ENCODE measurements at regions not wholly inside any gene's neighbourhood (a gene's known extent, or its start where the extent isn't known, plus 50 kb on each side); places are given as distances from the start of the nearest gene placed in this dataset.
A peak's percentile ranks its signal among the peaks of the same experiment; 100 is the strongest.

- H3K4me1 Mint-ChIP-seq = peaks cover 49% of the 10 kb centered on the region
- H3K9me3 Mint-ChIP-seq = no peaks in the 10 kb centered on the region
- DNase-seq (ENCODE audit: low spot score in 2 of 2) = no peak
- peak overlapping the region; percentile 59 for H3K4me3 Mint-ChIP-seq
- ATAC-seq = peak; percentile 14
- H3K27ac Mint-ChIP-seq = peak overlapping the region; percentile 88
- H3K36me3 Mint-ChIP-seq = peaks cover 5% of the 10 kb centered on the region
Observed at GRCh38 chr6:45715508-45715803, 300.2 kb downstream of the CLIC5 start.

DNA sequence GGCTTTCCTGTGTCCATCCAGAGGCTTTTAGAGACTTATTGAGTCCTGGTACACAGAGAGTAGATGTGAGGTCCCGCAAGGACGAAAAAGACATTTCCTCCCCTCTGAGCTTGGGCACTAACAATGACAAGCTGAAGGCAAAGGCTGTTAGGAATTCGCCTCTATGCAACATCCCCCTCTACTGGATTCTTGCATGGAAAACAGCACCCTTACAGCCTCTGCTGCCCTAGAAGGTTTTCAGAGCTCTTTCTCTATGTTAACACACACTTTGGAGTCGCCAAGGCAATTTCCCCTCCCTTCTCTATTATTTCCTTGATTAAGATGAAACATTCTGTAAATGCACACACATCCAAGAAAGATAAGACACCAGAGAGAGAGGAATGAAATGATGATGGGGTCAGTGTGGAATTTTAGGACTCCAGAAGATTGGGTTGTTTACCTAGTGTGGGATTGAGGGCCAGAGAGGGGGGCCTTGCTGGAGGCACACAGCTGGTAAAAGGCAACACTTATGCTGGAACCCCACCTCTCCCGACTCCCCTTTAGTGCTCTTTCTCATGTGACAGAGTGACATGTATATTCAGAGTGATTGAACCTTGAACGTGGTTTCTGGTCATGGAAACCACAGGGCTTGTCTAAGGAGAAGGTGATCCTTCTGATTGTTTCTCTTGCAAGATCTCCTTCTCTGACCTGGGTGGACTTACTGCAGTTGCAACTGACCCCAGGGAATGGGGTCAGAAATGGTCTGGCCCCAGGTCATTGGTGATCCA lies 300.7 kb downstream of the CLIC5 start:
- Mint-ChIP-seq H3K27ac (peak overlapping the region; percentile 88), H3K4me1 (peaks cover 52% of the 10 kb centered on the region), H3K4me3 (peak overlapping the region; percentile 59), H3K36me3 (peaks cover 7% of the 10 kb centered on the region), H3K9me3 (no peaks in the 10 kb centered on the region)
- DNase-seq (ENCODE audit: low spot score in 2 of 2) (no peak), ATAC-seq (peak; percentile 42)

- H3K9me3 Mint-ChIP-seq = no peaks in the 10 kb centered on the region
- DNase-seq (ENCODE audit: low spot score in 2 of 2) (no peak), ATAC-seq (peak; percentile 9)
- H3K36me3 Mint-ChIP-seq = peaks cover 7% of the 10 kb centered on the region
- peak overlapping the region; percentile 88 for H3K27ac Mint-ChIP-seq
- H3K4me3 Mint-ChIP-seq = peak overlapping the region; percentile 59
- peaks cover 59% of the 10 kb centered on the region for H3K4me1 Mint-ChIP-seq
Observed at GRCh38 chr6:45714006-45714730, 301.5 kb downstream of the CLIC5 start.

Measured in stimulated activated effector memory CD8-positive, alpha-beta T cell treated with anti-CD3 and anti-CD28 coated beads, Interleukin-12 subunit alpha, Interleukin-12 subunit beta, amount 100 ng/mL, for 72 hours (primary cell).